OCI-LY1 (cell line): ENCODE measurements at regions not wholly inside any gene's neighbourhood (a gene's known extent, or its start where the extent isn't known, plus 50 kb on each side); places are given as distances from the start of the nearest gene placed in this dataset.

Source experiments
- EZH2 ChIP-seq: fragments of 200-600 bp; sonication (generic), shearing (Covaris generic); IDR thresholded peaks from 2 replicates; pipeline ENCODE4 v1.8.0; 2017; ENCODE audit warnings: borderline replicate concordance, mixed run types, mild to moderate bottlenecking, antibody characterized with exemption, low read length, moderate library complexity, mixed read lengths
- TF ChIP-seq, protein P1 (sequence below): fragments of 200-600 bp; sonication (generic), shearing (Covaris generic); IDR thresholded peaks from 2 replicates; pipeline ENCODE4 v1.5.1; 2017; ENCODE audit warnings: mild to moderate bottlenecking, antibody characterized with exemption, low read length, moderate library complexity, mixed read lengths

- TF ChIP-seq, protein P1, sequence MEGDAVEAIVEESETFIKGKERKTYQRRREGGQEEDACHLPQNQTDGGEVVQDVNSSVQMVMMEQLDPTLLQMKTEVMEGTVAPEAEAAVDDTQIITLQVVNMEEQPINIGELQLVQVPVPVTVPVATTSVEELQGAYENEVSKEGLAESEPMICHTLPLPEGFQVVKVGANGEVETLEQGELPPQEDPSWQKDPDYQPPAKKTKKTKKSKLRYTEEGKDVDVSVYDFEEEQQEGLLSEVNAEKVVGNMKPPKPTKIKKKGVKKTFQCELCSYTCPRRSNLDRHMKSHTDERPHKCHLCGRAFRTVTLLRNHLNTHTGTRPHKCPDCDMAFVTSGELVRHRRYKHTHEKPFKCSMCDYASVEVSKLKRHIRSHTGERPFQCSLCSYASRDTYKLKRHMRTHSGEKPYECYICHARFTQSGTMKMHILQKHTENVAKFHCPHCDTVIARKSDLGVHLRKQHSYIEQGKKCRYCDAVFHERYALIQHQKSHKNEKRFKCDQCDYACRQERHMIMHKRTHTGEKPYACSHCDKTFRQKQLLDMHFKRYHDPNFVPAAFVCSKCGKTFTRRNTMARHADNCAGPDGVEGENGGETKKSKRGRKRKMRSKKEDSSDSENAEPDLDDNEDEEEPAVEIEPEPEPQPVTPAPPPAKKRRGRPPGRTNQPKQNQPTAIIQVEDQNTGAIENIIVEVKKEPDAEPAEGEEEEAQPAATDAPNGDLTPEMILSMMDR, result no peak
- no peak for TF ChIP-seq EZH2
Observed at GRCh38 chr12:60138526-60138925, 542.7 kb downstream of the SLC16A7 start.
